ENCODE measurements at regions not wholly inside any gene's neighbourhood (a gene's known extent, or its start where the extent isn't known, plus 50 kb on each side); places are given as distances from the start of the nearest gene placed in this dataset.

DNA sequence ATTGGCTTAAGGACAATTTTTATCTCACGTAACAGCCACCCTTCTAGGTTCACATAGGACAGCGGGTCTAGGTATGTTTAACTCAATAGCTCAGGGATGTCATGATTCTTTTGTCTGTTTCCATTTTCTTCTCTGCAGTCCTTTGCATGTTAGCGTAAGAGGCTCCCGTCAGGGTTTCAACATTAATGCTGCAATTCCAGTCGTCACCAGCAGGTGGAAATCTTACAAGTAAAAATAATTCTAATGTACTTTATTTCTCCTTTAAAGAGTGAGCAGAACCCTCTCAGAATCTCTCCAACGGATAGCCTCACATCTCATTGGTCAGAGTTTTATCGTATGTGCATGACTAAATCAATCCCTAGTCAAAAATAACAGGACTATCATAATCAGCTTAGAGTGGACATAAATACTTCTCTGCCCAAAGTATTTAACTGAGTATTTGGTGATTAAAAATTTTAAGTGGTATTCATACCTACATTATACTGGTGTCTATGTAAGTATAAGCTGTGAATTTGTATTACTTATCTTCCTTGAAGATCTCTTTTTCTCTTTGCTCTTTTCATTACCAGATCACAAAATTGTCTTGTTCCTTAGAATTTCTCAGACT lies 487.2 kb upstream of the GCFC2 start:
- Histone ChIP-seq H3K27me3 (no peaks in the 10 kb centered on the region), H3K9me3 (no peaks in the 10 kb centered on the region), H3K27ac (no peak overlapping the region), H3K4me3 (no peak overlapping the region), H3K36me3 (replicated peaks in 1 of 2; ENCODE audit: insufficient read depth in 1 of 2, low read depth in 2 of 2) (no peaks in the 10 kb centered on the region), H3K4me1 (peaks cover 8% of the 10 kb centered on the region)
- DNase-seq (peak; percentile 61 to 76 (median 69)), ATAC-seq (no peak)
- TF ChIP-seq, protein P1, sequence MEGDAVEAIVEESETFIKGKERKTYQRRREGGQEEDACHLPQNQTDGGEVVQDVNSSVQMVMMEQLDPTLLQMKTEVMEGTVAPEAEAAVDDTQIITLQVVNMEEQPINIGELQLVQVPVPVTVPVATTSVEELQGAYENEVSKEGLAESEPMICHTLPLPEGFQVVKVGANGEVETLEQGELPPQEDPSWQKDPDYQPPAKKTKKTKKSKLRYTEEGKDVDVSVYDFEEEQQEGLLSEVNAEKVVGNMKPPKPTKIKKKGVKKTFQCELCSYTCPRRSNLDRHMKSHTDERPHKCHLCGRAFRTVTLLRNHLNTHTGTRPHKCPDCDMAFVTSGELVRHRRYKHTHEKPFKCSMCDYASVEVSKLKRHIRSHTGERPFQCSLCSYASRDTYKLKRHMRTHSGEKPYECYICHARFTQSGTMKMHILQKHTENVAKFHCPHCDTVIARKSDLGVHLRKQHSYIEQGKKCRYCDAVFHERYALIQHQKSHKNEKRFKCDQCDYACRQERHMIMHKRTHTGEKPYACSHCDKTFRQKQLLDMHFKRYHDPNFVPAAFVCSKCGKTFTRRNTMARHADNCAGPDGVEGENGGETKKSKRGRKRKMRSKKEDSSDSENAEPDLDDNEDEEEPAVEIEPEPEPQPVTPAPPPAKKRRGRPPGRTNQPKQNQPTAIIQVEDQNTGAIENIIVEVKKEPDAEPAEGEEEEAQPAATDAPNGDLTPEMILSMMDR (IDR thresholded peaks at IDR 0.05), result peak; percentile 37 to 76 (median 56)
- TF ChIP-seq POLR2A (IDR thresholded peaks at IDR 0.05), result no peak
- 15 to 17% methylated on average over 7 of the region's 7 CpGs for WGBS, 2 donors
- intact Hi-C loops (cut with DNase I), result no loop called here

DNA sequence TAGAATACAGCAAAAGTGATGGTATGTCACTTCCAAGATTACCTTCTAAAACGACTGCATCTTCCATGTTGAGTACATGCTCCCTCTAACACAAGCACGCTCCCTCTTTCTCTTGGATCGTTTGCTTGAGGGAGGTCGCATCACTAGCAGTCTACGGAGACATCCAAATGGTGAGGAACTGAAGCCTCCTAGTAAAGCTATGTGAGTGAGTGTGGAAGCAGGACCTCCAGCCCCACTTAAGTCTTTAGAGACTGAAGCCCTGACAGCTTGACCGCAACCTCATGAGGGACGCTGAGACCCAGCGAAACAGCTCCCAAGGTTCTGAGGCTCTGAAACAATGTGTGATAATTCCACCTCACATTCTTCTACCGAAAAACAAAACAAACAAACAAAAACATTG lies 486.7 kb upstream of the GCFC2 start:
- Histone ChIP-seq H3K27me3 (no peaks in the 10 kb centered on the region), H3K36me3 (replicated peaks in 1 of 2; ENCODE audit: insufficient read depth in 1 of 2, low read depth in 2 of 2) (no peaks in the 10 kb centered on the region), H3K9me3 (no peaks in the 10 kb centered on the region), H3K4me1 (peaks cover 8% of the 10 kb centered on the region), H3K4me3 (no peak overlapping the region), H3K27ac (no peak overlapping the region)
- intact Hi-C loops (cut with DNase I), result no loop called here
- ATAC-seq (no peak), DNase-seq (no peak)
- 62 to 63% methylated on average over 9 of the region's 9 CpGs for WGBS, 2 donors
- TF ChIP-seq, protein P1 (IDR thresholded peaks at IDR 0.05), result no peak
- TF ChIP-seq POLR2A (IDR thresholded peaks at IDR 0.05), result no peak

DNA sequence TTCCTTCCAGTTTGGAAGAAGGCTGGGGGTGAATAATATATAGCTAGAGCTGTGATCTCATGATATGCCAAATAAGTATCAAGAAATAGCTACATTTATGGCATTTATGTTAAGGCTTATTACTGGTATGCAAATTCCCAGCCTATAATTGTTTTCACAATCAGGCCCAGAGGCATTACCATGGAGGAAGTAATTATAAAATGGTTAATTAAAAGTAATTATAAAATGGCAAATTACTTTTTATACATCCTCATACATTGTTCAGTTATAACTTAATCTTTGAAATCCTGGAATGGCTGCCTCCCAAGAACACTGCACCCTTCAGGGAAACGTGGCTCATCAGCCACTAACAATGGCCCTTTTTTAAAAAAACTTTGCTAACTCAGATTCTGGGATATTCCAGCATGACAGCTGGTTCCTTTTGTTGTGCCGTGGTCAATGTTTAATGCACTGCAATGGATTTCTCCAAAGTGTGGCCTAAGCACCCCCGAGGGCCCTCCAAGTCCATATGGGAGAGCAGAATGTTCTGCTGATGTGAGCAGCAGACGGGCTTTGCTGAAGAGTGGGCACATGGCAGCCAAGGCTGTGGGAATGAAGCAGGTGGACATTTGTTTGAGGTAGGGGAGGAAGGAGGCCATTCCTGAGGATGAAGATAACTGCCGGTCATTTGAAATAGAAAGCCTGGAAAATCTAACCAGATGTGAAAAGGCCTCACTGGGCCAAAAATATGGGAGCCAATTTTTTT lies 483.5 kb upstream of the GCFC2 start:
- TF ChIP-seq POLR2A (IDR thresholded peaks at IDR 0.05), result no peak
- TF ChIP-seq, protein P1 (IDR thresholded peaks at IDR 0.05), result no peak
- DNase-seq, result peak; percentile 24 to 61 (median 40)
- intact Hi-C loops (cut with DNase I), result no loop called here
- no peaks in the 10 kb centered on the region for H3K9me3 ChIP-seq
- no peaks in the 10 kb centered on the region for H3K36me3 ChIP-seq (replicated peaks in 1 of 2; ENCODE audit: insufficient read depth in 1 of 2, low read depth in 2 of 2)
- peaks cover 8% of the 10 kb centered on the region for H3K4me1 ChIP-seq
- H3K4me3 ChIP-seq, result no peak overlapping the region
- no peak for ATAC-seq
- WGBS, 2 donors, result 37 to 50% methylated on average over 5 of the region's 5 CpGs
- H3K27ac ChIP-seq, result peak overlapping the region in 1 of 4 donors; percentile 21
- no peaks in the 10 kb centered on the region for H3K27me3 ChIP-seq

DNA sequence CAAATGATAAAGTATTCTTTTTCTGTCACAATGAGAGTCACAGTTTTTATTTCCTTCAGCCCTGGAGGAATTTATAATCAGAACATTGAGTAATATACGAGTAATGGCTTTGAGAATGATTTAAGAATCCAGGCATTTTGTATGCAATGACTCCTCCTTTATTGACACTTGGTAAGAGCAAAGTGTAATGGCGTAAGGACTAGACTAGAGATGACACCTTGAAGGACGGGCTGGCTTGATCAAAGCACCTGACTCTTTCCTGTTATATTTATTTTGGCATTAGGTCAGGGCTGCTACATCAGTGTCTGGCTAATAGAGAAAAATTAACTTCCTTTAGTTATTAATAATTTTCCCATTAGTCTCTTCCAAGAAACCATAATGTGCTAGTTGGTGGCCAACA lies 482.4 kb upstream of the GCFC2 start:
- TF ChIP-seq, protein P1 (IDR thresholded peaks at IDR 0.05), result no peak
- no peak for TF ChIP-seq POLR2A (IDR thresholded peaks at IDR 0.05)
- DNase-seq, result no peak
- Histone ChIP-seq H3K27me3 (no peaks in the 10 kb centered on the region), H3K36me3 (replicated peaks in 1 of 2; ENCODE audit: insufficient read depth in 1 of 2, low read depth in 2 of 2) (no peaks in the 10 kb centered on the region), H3K27ac (no peak overlapping the region), H3K9me3 (no peaks in the 10 kb centered on the region), H3K4me1 (peaks cover 8% of the 10 kb centered on the region), H3K4me3 (no peak overlapping the region)
- 33 to 42% methylated on average over 3 of the region's 3 CpGs for WGBS, 2 donors
- intact Hi-C loops (cut with DNase I), result no loop called here
- ATAC-seq, result no peak
